Ishikawa (cell line): ENCODE measurements at regions not wholly inside any gene's neighbourhood (a gene's known extent, or its start where the extent isn't known, plus 50 kb on each side); places are given as distances from the start of the nearest gene placed in this dataset.

ENCODE experiments used
- CEBPB ChIP-seq: IDR thresholded peaks from 2 replicates; pipeline ENCODE4 v1.6.1; 2012
- CREB1 ChIP-seq: IDR thresholded peaks from 2 replicates; pipeline ENCODE4 v1.6.1; 2012; ENCODE audit warnings: low read depth
- EGR1 ChIP-seq: IDR thresholded peaks from 2 replicates; pipeline ENCODE4 v1.6.1; 2012
- EP300 ChIP-seq: IDR thresholded peaks from 2 replicates; pipeline ENCODE4 v1.6.1; 2012; ENCODE audit warnings: borderline replicate concordance
- FOXM1 ChIP-seq: IDR thresholded peaks from 2 replicates; pipeline ENCODE4 v1.6.1; 2012; ENCODE audit warnings: low read depth, borderline replicate concordance
- MAX ChIP-seq: IDR thresholded peaks from 2 replicates; pipeline ENCODE4 v1.6.1; 2012
- NFIC ChIP-seq: IDR thresholded peaks from 2 replicates; pipeline ENCODE4 v1.6.1; 2012
- RAD21 ChIP-seq: IDR thresholded peaks from 2 replicates; pipeline ENCODE4 v1.6.1; 2012; ENCODE audit warnings: low read depth
- REST ChIP-seq: IDR thresholded peaks from 2 replicates; pipeline ENCODE4 v1.6.1; 2012; ENCODE audit warnings: low read depth, mild to moderate bottlenecking
- TAF1 ChIP-seq: IDR thresholded peaks from 2 replicates; pipeline ENCODE4 v1.6.1; 2012; ENCODE audit warnings: low read depth, mild to moderate bottlenecking
- TCF12 ChIP-seq: IDR thresholded peaks from 2 replicates; pipeline ENCODE4 v1.6.1; 2012; ENCODE audit warnings: low read depth
- TEAD4 ChIP-seq: IDR thresholded peaks from 2 replicates; pipeline ENCODE4 v1.6.1; 2012
- USF1 ChIP-seq: IDR thresholded peaks from 2 replicates; pipeline ENCODE4 v1.6.1; 2012
- YY1 ChIP-seq: IDR thresholded peaks from 2 replicates; pipeline ENCODE4 v1.6.1; 2012; ENCODE audit warnings: low read depth
- ZBTB7A ChIP-seq: IDR thresholded peaks from 2 replicates; pipeline ENCODE4 v1.6.1; 2012; ENCODE audit warnings: low read depth

GRCh38 chr7:142452791-142453190 is 194.9 kb upstream of the PRSS58 start:
- TF ChIP-seq TAF1 (no peak), FOXM1 (no peak), MAX (no peak), USF1 (no peak), YY1 (no peak), EGR1 (no peak), CREB1 (no peak), REST (no peak), RAD21 (no peak), TEAD4 (no peak), ZBTB7A (no peak), EP300 (no peak), NFIC (no peak), TCF12 (no peak), CEBPB (no peak)

- no peak for TF ChIP-seq CEBPB
- TF ChIP-seq CREB1, result no peak
- no peak for TF ChIP-seq RAD21
- no peak for TF ChIP-seq USF1
- no peak for TF ChIP-seq MAX
- no peak for TF ChIP-seq TCF12
- TF ChIP-seq TAF1, result no peak
- TF ChIP-seq TEAD4, result no peak
- TF ChIP-seq EGR1, result no peak
- TF ChIP-seq FOXM1, result no peak
- no peak for TF ChIP-seq REST
- no peak for TF ChIP-seq YY1
- no peak for TF ChIP-seq NFIC
- TF ChIP-seq ZBTB7A, result no peak
- no peak for TF ChIP-seq EP300
These were observed 194.0 kb upstream of the PRSS58 start for GRCh38 chr7:142451817-142452216.

- TF ChIP-seq EGR1 (no peak), TEAD4 (no peak), EP300 (no peak), CEBPB (no peak), MAX (no peak), NFIC (no peak), TAF1 (no peak), RAD21 (no peak), YY1 (no peak), REST (no peak), CREB1 (no peak), ZBTB7A (no peak), USF1 (no peak), TCF12 (no peak), FOXM1 (no peak)
These were observed 193.4 kb upstream of the PRSS58 start for GRCh38 chr7:142451296-142451695.

- TF ChIP-seq YY1, result no peak
- no peak for TF ChIP-seq CEBPB
- no peak for TF ChIP-seq ZBTB7A
- TF ChIP-seq MAX, result no peak
- no peak for TF ChIP-seq TCF12
- TF ChIP-seq NFIC, result no peak
These were observed 192.8 kb upstream of the PRSS58 start for GRCh38 chr7:142450695-142451094.
